Right lobe of liver (tissue), 6 donors: ENCODE measurements at regions not wholly inside any gene's neighbourhood (a gene's known extent, or its start where the extent isn't known, plus 50 kb on each side); places are given as distances from the start of the nearest gene placed in this dataset.

ENCODE experiments used
- ATAC-seq, 4 donors: fragments of 200-7000 bp; cut with Tn5 transposase; one replicate each; pipeline ENCODE4 v1.9.1; 2020; ENCODE audit warnings: mild to moderate bottlenecking in 4 of 4, moderate library complexity in 4 of 4
- DNase-seq, 3 donors: peaks; one replicate each; pipeline ENCODE4 v3.0.0-alpha.2; 2020
- H3K27ac ChIP-seq, 3 donors: fragments of 200-600 bp; one replicate each; pipeline ENCODE4 v1.8.0; 2022
- H3K27me3 ChIP-seq, 2 donors: fragments of 200-600 bp; one replicate each; pipeline ENCODE4 v1.8.0; 2022
- H3K36me3 ChIP-seq, 4 donors: fragments of 200-600 bp; sonication (generic) in 1 of 4; one replicate each; pipeline versions ENCODE4 v1.5.1 to v1.8.0; 2017 to 2022; ENCODE audit warnings: control low read depth in 1 of 4
- H3K4me1 ChIP-seq, 4 donors: fragments of 200-600 bp; sonication (generic) in 1 of 4; one replicate each; pipeline versions ENCODE4 v1.5.1 to v1.8.0; 2017 to 2022; ENCODE audit warnings: control low read depth in 1 of 4
- H3K4me3 ChIP-seq, 3 donors: fragments of 200-600 bp; one replicate each; pipeline ENCODE4 v1.8.0; 2022
- H3K9me3 ChIP-seq, 4 donors: fragments of 200-600 bp; sonication (generic) in 1 of 4; one replicate each; pipeline versions ENCODE4 v1.5.1 to v1.8.0; 2017 to 2022; ENCODE audit warnings: control low read depth in 1 of 4
- POLR2A ChIP-seq: fragments of 450-650 bp; IDR thresholded peaks from one replicate; pipeline ENCODE4 v1.6.1; 2017; ENCODE audit warnings: antibody characterized with exemption, mild to moderate bottlenecking
- WGBS: methylation state at CpG from one replicate; pipeline ENCODE4 v1.1.6; 2018; ENCODE audit warnings: low coverage, low lambda C conversion rate; ENCODE audit not compliant: insufficient coverage; ENCODE audit errors: missing lambda C conversion rate; 5-methylcytosine and 5-hydroxymethylcytosine counted together
- intact Hi-C, 2 donors: fragments of 100-400 bp; cut with DNase I; formaldehyde crosslinking; loops; one replicate each; pipeline versions ENCODE4 v1.11.2 to v1.14.1; 2022
- TF ChIP-seq, protein P1 (sequence below), 4 donors: fragments of 200-600 bp in 3 of 4; fragments of 450-650 bp in 1 of 4; IDR thresholded peaks; one replicate each; pipeline versions ENCODE4 v1.5.1 to v1.8.0; 2016 to 2022; ENCODE audit warnings: antibody characterized with exemption in 4 of 4, mild to moderate bottlenecking in 2 of 4
- donor health status: DM: no; HTN: yes; CAD: no.
- donor health status: DM: no; HTN: no; CAD: no.
- donor health status: DM: no; HTN: no; CAD: no.
- donor health status: DM: no; HTN: yes; CAD: no.
- donor health status: DM: no; HTN: yes; CAD: no.

DNA sequence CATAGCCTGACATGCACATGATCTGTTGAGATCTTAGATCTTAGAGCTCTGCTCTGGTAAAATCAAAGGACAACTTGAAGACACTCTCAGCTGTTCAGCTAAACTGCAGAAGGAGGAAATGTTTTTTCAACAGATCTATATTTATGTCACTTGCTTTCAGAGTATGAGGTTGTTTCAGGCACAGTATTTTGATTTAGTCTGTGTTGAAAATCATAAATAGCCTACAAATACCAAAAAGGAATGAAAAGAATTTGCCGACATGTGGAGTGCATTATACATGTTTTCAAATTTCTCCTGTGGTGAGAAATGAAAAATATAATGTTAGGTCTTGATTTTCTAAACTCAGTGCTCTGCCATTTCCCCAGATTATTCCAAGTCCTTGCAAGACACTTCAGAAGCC lies 1118.4 kb downstream of the TBL1XR1 start:
- ATAC-seq: no peak
- no peaks in the 10 kb centered on the region for H3K27me3 ChIP-seq
- DNase-seq: no peak
- TF ChIP-seq, protein P1, sequence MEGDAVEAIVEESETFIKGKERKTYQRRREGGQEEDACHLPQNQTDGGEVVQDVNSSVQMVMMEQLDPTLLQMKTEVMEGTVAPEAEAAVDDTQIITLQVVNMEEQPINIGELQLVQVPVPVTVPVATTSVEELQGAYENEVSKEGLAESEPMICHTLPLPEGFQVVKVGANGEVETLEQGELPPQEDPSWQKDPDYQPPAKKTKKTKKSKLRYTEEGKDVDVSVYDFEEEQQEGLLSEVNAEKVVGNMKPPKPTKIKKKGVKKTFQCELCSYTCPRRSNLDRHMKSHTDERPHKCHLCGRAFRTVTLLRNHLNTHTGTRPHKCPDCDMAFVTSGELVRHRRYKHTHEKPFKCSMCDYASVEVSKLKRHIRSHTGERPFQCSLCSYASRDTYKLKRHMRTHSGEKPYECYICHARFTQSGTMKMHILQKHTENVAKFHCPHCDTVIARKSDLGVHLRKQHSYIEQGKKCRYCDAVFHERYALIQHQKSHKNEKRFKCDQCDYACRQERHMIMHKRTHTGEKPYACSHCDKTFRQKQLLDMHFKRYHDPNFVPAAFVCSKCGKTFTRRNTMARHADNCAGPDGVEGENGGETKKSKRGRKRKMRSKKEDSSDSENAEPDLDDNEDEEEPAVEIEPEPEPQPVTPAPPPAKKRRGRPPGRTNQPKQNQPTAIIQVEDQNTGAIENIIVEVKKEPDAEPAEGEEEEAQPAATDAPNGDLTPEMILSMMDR (IDR thresholded peaks at IDR 0.05): no peak
- TF ChIP-seq POLR2A: no peak
- intact Hi-C loops: no loop called here
- no peaks in the 10 kb centered on the region for H3K4me1 ChIP-seq
- WGBS: 69% methylated on average over 1 of the region's 1 CpG
- no peak overlapping the region for H3K4me3 ChIP-seq
- no peaks in the 10 kb centered on the region for H3K36me3 ChIP-seq
- no peak overlapping the region for H3K27ac ChIP-seq
- no peaks in the 10 kb centered on the region for H3K9me3 ChIP-seq

DNA sequence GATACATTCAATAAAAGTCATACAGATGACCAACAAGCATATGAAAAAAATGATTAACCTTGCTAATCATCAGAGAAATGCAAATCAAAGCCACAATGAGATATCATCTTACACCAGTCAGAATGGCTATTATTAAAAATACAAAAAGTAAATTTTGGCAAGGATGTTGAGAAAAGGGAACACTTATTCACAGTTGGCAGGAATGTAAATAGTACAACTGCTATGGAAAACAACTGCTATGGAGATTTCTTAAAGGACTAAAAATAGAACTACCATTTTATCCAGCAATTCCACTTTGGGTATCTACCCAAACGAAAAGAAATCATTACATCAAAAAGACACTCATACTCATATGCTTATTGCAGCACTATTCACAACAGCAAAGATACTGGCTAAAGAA lies 1121.8 kb downstream of the TBL1XR1 start:
- H3K27ac ChIP-seq: no peak overlapping the region
- no peaks in the 10 kb centered on the region for H3K9me3 ChIP-seq
- H3K36me3 ChIP-seq: no peaks in the 10 kb centered on the region
- TF ChIP-seq, protein P1 (IDR thresholded peaks at IDR 0.05): no peak
- no peak for TF ChIP-seq POLR2A
- H3K27me3 ChIP-seq: no peaks in the 10 kb centered on the region
- DNase-seq (no peak), ATAC-seq (no peak)
- no peaks in the 10 kb centered on the region for H3K4me1 ChIP-seq
- WGBS: 39% methylated on average over 1 of the region's 1 CpG
- intact Hi-C loops: no loop called here
- no peak overlapping the region for H3K4me3 ChIP-seq

DNA sequence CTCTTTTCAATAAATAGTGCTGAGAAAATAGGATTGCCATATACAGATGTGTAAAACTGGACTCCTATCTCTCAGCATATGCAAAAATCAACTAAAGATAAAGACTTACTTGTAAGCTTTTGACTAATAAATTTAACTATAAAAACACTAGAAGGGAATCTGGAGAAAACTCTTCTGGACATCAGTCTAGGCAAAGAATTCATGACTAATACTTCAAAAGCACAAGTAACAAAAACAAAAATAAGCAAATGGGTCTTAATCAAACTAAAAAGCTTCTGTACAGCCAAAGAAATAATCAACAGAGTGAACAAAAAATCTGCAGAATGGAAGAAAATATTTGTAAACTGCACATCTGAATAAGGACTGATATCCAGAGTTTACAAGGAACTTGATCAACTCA lies 1122.2 kb downstream of the TBL1XR1 start:
- Histone ChIP-seq H3K27ac (no peak overlapping the region), H3K27me3 (no peaks in the 10 kb centered on the region), H3K4me1 (no peaks in the 10 kb centered on the region), H3K36me3 (no peaks in the 10 kb centered on the region), H3K9me3 (no peaks in the 10 kb centered on the region), H3K4me3 (no peak overlapping the region)
- no peak for ATAC-seq
- intact Hi-C loops: no loop called here
- TF ChIP-seq POLR2A: no peak
- TF ChIP-seq, protein P1 (IDR thresholded peaks at IDR 0.05): no peak
- no peak for DNase-seq

- intact Hi-C loops: no loop called here
- ATAC-seq (no peak), DNase-seq (no peak)
- H3K4me3 ChIP-seq: no peak overlapping the region
- no peak overlapping the region for H3K27ac ChIP-seq
- TF ChIP-seq POLR2A: no peak
- TF ChIP-seq, protein P1 (IDR thresholded peaks at IDR 0.05): no peak
- no peaks in the 10 kb centered on the region for H3K36me3 ChIP-seq
- no peaks in the 10 kb centered on the region for H3K27me3 ChIP-seq
- H3K9me3 ChIP-seq: no peaks in the 10 kb centered on the region
- 88% methylated on average over 2 of the region's 2 CpGs for WGBS
- no peaks in the 10 kb centered on the region for H3K4me1 ChIP-seq
These were observed 1123.2 kb downstream of the TBL1XR1 start for GRCh38 chr3:176074096-176074495.

GRCh38 chr3:176071943-176072342 lies 1125.3 kb downstream of the TBL1XR1 start:
- Histone ChIP-seq H3K27me3 (no peaks in the 10 kb centered on the region), H3K4me1 (no peaks in the 10 kb centered on the region), H3K9me3 (no peaks in the 10 kb centered on the region), H3K4me3 (no peak overlapping the region), H3K27ac (no peak overlapping the region), H3K36me3 (no peaks in the 10 kb centered on the region)
- intact Hi-C loops: no loop called here
- TF ChIP-seq POLR2A: no peak
- TF ChIP-seq, protein P1 (IDR thresholded peaks at IDR 0.05): no peak
- 83% methylated on average over 2 of the region's 2 CpGs for WGBS
- DNase-seq (no peak), ATAC-seq (no peak)
